Uterus (tissue), 2 donors: ENCODE measurements at regions not wholly inside any gene's neighbourhood (a gene's known extent, or its start where the extent isn't known, plus 50 kb on each side); places are given as distances from the start of the nearest gene placed in this dataset.

ENCODE experiments used
- POLR2A ChIP-seq, 2 donors: fragments of 450-650 bp; IDR thresholded peaks; one replicate each; pipeline ENCODE4 v1.6.1; 2016; ENCODE audit warnings: antibody characterized with exemption in 2 of 2, mild to moderate bottlenecking in 1 of 2, moderate library complexity in 1 of 2
- TF ChIP-seq, protein P1 (sequence below), 4 experiments: fragments of 200-600 bp in 2 of 4; fragments of 450-650 bp in 2 of 4; sonication (generic) in 2 of 4; IDR thresholded peaks; one replicate each; pipeline ENCODE4 v1.5.1; 2016 to 2019; ENCODE audit warnings: antibody characterized with exemption in 4 of 4, mild to moderate bottlenecking in 2 of 4, moderate library complexity in 1 of 4

DNA sequence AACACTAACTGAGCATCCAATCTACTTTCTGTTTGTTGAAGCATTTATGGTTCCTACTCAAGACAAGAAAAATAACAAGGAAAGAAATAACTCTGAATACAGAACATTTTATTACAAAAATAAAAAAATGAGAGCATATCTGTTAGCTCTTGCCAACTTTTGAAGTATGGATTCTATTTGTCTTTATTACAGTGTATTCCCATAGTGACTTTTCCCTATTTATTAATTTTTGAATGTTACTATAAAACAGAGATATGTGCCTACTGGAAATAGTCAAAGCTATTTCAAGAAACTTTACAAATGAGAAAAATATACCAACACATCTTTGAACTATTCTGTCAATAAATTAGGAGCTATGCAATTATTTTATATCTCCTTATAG lies 153.0 kb downstream of the HLX start:
- TF ChIP-seq, protein P1, sequence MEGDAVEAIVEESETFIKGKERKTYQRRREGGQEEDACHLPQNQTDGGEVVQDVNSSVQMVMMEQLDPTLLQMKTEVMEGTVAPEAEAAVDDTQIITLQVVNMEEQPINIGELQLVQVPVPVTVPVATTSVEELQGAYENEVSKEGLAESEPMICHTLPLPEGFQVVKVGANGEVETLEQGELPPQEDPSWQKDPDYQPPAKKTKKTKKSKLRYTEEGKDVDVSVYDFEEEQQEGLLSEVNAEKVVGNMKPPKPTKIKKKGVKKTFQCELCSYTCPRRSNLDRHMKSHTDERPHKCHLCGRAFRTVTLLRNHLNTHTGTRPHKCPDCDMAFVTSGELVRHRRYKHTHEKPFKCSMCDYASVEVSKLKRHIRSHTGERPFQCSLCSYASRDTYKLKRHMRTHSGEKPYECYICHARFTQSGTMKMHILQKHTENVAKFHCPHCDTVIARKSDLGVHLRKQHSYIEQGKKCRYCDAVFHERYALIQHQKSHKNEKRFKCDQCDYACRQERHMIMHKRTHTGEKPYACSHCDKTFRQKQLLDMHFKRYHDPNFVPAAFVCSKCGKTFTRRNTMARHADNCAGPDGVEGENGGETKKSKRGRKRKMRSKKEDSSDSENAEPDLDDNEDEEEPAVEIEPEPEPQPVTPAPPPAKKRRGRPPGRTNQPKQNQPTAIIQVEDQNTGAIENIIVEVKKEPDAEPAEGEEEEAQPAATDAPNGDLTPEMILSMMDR (IDR thresholded peaks at IDR 0.05), result no peak
- no peak for TF ChIP-seq POLR2A (IDR thresholded peaks at IDR 0.05)
